K562 (cell line): ENCODE measurements at regions not wholly inside any gene's neighbourhood (a gene's known extent, or its start where the extent isn't known, plus 50 kb on each side); places are given as distances from the start of the nearest gene placed in this dataset.

Experiments
- ATAC-seq: fragments of 200-7000 bp; cut with Tn5 transposase; 3 replicates; pipeline ENCODE4 v1.9.1; 2020; ENCODE audit warnings: moderate library complexity
- BruUV-seq: library from RNA; stranded (reverse); fragments of 400-500 nt; replicated peaks from 2 replicates; lab custom pipeline; 2021; lab: Mats Ljungman, UMichigan
- CTCF ChIA-PET: fragments of 300-600 bp; formaldehyde crosslinking; extraction: SDS; loops from one replicate; lab custom pipeline; 2021; ENCODE audit warnings: low intra/inter-chr PET ratio; lab: Yijun Ruan, JAX
- POLR2A ChIA-PET: fragments of 300-600, 350-650 bp; sonication (Branson Sonifier 250); formaldehyde crosslinking; extraction: SDS; loops from one replicate; lab custom pipeline; 2021; ENCODE audit warnings: antibody characterized with exemption, inconsistent platforms; lab: Yijun Ruan, JAX
- DNase-seq, 4 experiments: peaks; one replicate each; pipeline versions ENCODE4 v3.0.0 to v3.0.0-alpha.2; 2011 to 2018; ENCODE audit warnings: low spot score in 3 of 4, mixed read lengths in 3 of 4; ENCODE audit errors: extremely low read depth in 1 of 4
- FAIRE-seq: peaks from 2 replicates; lab custom pipeline; 2011; peaks lifted over from hg19 to GRCh38; lab: Jason Lieb, UNC
- H2AFZ ChIP-seq: 2 replicates; pipeline ENCODE4 v1.6.0; 2011; ENCODE audit warnings: low read depth, low read length, control low read depth, inconsistent platforms
- H3K27ac ChIP-seq: fragments of 200-600 bp; 3 replicates; pipeline ENCODE4 v1.8.0; 2011; ENCODE audit warnings: low read depth, mild to moderate bottlenecking, control low read depth, inconsistent platforms, low read length, moderate library complexity, mixed read lengths; ENCODE audit errors: extremely low read depth
- H3K27me3 ChIP-seq, 2 experiments: fragments of 300-600 bp in 1 of 2; 2 replicates in 1 of 2; 3 replicates in 1 of 2; pipeline versions ENCODE4 v1.6.0 to v1.8.0; 2011; ENCODE audit warnings: inconsistent platforms in 2 of 2, low read length in 2 of 2, mild to moderate bottlenecking in 1 of 2, mixed read lengths in 1 of 2, moderate library complexity in 1 of 2; ENCODE audit not compliant: control insufficient read depth in 2 of 2, insufficient read depth in 2 of 2
- H3K36me3 ChIP-seq: fragments of 300-600 bp; 3 replicates; pipeline ENCODE4 v1.8.0; 2011; ENCODE audit warnings: mild to moderate bottlenecking, low read length, inconsistent platforms; ENCODE audit not compliant: control insufficient read depth, insufficient read depth
- H3K4me1 ChIP-seq, 2 experiments: fragments of 200-600 bp in 1 of 2; replicated peaks in 1 of 2; 2 replicates in 1 of 2; 3 replicates in 1 of 2; pipeline versions ENCODE4 v1.5.1 to v1.8.0; 2011; ENCODE audit warnings: inconsistent platforms in 2 of 2, low read length in 2 of 2, mild to moderate bottlenecking in 1 of 2, mixed read lengths in 1 of 2, moderate library complexity in 1 of 2; ENCODE audit not compliant: control insufficient read depth in 2 of 2, insufficient read depth in 2 of 2
- H3K4me2 ChIP-seq: 2 replicates; pipeline ENCODE4 v1.6.1; 2011; ENCODE audit warnings: low read length, control low read depth, inconsistent platforms, mixed read lengths; ENCODE audit not compliant: insufficient read depth
- H3K4me3 ChIP-seq: fragments of 200-600 bp; sonication (generic), shearing (Covaris generic); 2 replicates; pipeline ENCODE4 v1.5.1; 2016; ENCODE audit warnings: control low read depth, inconsistent platforms
- H3K79me2 ChIP-seq: fragments of 200-600 bp; 3 replicates; pipeline ENCODE4 v1.8.0; 2011; ENCODE audit warnings: low read length, inconsistent platforms; ENCODE audit not compliant: control insufficient read depth, insufficient read depth
- H3K9ac ChIP-seq, 2 experiments: 2 replicates each; pipeline versions ENCODE4 v1.6.0 to v1.6.1; 2011; ENCODE audit warnings: low read depth in 2 of 2, low read length in 2 of 2, control low read depth in 1 of 2, inconsistent platforms in 1 of 2, mild to moderate bottlenecking in 1 of 2, mixed read lengths in 1 of 2; ENCODE audit not compliant: insufficient read depth in 1 of 2
- H3K9me1 ChIP-seq: one replicate; pipeline ENCODE4 v1.6.0; 2011; ENCODE audit warnings: inconsistent platforms, mild to moderate bottlenecking, low read length, moderate library complexity; ENCODE audit not compliant: control insufficient read depth, insufficient read depth
- H3K9me3 ChIP-seq: replicated peaks from 2 replicates; pipeline ENCODE4 v1.5.1; 2011; ENCODE audit warnings: low read depth, low read length, inconsistent platforms; ENCODE audit not compliant: control insufficient read depth, insufficient read depth
- H4K20me1 ChIP-seq: replicated peaks from 2 replicates; pipeline ENCODE4 v1.6.1; 2011; ENCODE audit warnings: low read length, inconsistent platforms, mixed read lengths; ENCODE audit not compliant: control insufficient read depth, insufficient read depth
- ARID2 ChIP-seq: fragments of 450-650 bp; IDR thresholded peaks from 2 replicates; pipeline ENCODE4 v1.6.1; 2017; ENCODE audit warnings: antibody characterized with exemption, mild to moderate bottlenecking
- MXD1 ChIP-seq: fragments of 250-450 bp; sonication (Bioruptor Pico); IDR thresholded peaks from 2 replicates; pipeline ENCODE4 v1.8.0; 2021; ENCODE audit warnings: borderline replicate concordance, mild to moderate bottlenecking, moderate library complexity; ENCODE audit not compliant: poor library complexity, severe bottlenecking
- NFIC ChIP-seq: fragments of 450-650 bp; IDR thresholded peaks from 2 replicates; pipeline ENCODE4 v1.6.1; 2017; ENCODE audit warnings: mild to moderate bottlenecking, inconsistent platforms
- TCFL5 ChIP-seq: fragments of 250-450 bp; sonication (Bioruptor Pico); conservative IDR thresholded peaks from 2 replicates; pipeline ENCODE4 v1.6.1; 2021; ENCODE audit warnings: mild to moderate bottlenecking, moderate library complexity, matching md5 sums
- ZBTB12 ChIP-seq: fragments of 250-450 bp; sonication (Bioruptor Pico); IDR thresholded peaks from 2 replicates; pipeline ENCODE4 v1.4.0; 2020
- ZNF551 ChIP-seq: fragments of 250-450 bp; sonication (Bioruptor Pico); IDR thresholded peaks from 2 replicates; pipeline ENCODE4 v1.5.0; 2021; ENCODE audit warnings: mild to moderate bottlenecking, moderate library complexity
- ZNF586 ChIP-seq: fragments of 450-650 bp; formaldehyde crosslinking; conservative IDR thresholded peaks from 2 replicates; pipeline ENCODE4 v1.4.0; 2020; ENCODE audit warnings: mild to moderate bottlenecking, moderate library complexity
- WGBS: fragments of 100-300 bp; shearing (Covaris generic); methylation state at CpG from one replicate; pipeline ENCODE4 v1.1.6; 2016; ENCODE audit warnings: low coverage, mixed read lengths; ENCODE audit not compliant: insufficient coverage; ENCODE audit errors: missing lambda C conversion rate; 5-methylcytosine and 5-hydroxymethylcytosine counted together
- in situ Hi-C: fragments of 300-500 bp; cut with MboI; formaldehyde crosslinking; loops from 4 replicates; pipeline ENCODE4 v1.15.0; 2018; ENCODE audit warnings: inconsistent platforms, mixed read lengths
- intact Hi-C: fragments of 100-400 bp; cut with micrococcal nuclease; formaldehyde crosslinking; loops from 2 replicates; pipeline ENCODE4 v1.14.2; 2022

- no TSS peak for BruUV-seq
- FAIRE-seq, result no peak
- ChIA-PET CTCF (no interaction called here), POLR2A (interaction anchor here (0.6 to 1.3 kb wide), 2 partner anchors 11 to 47 kb away, joined by 3 read pairs; no protein-coding TSS in a partner anchor)
- H4K20me1 ChIP-seq, result no peaks in the 10 kb centered on the region
- TF ChIP-seq NFIC, result no peak
- TF ChIP-seq ZNF551, result no peak
- no peak for TF ChIP-seq ARID2
- TF ChIP-seq TCFL5 (CRISPR knock-in tag), result no peak
- no peak for TF ChIP-seq ZBTB12
- no peak for TF ChIP-seq MXD1
- TF ChIP-seq ZNF586 (CRISPR knock-in tag), result no peak
- peaks cover 2 to 7% of the 10 kb centered on the region in 2 experiments; a peak in 1 of 5 replicates for H3K27me3 ChIP-seq
- ATAC-seq, result no peak
- H3K4me2 ChIP-seq, result no peak overlapping the region
- no peaks in the 10 kb centered on the region for H3K9me3 ChIP-seq
- H2AFZ ChIP-seq, result no peak overlapping the region
- in situ Hi-C loops, result no loop called here
- H3K4me3 ChIP-seq, result no peak overlapping the region
- DNase-seq, result no peak
- no peaks in the 10 kb centered on the region for H3K4me1 ChIP-seq
- H3K9ac ChIP-seq, result no peak overlapping the region
- H3K36me3 ChIP-seq, result no peaks in the 10 kb centered on the region
- no peaks in the 10 kb centered on the region for H3K9me1 ChIP-seq
- 2% methylated on average over 10 of the region's 10 CpGs for WGBS
- H3K27ac ChIP-seq, result no peak overlapping the region
- no peaks in the 10 kb centered on the region for H3K79me2 ChIP-seq
- intact Hi-C loops, result no loop called here
Measured at GRCh38 chr16:80167657-80168390, 373.0 kb upstream of the DYNLRB2 start.
